Liver (tissue), 8 donors: ENCODE measurements at regions not wholly inside any gene's neighbourhood (a gene's known extent, or its start where the extent isn't known, plus 50 kb on each side); places are given as distances from the start of the nearest gene placed in this dataset.

Experiments
- DNase-seq: peaks from one replicate; pipeline ENCODE4 v3.0.0-alpha.2; 2017; ENCODE audit warnings: low spot score
- H3K27ac ChIP-seq, 2 donors: one replicate each; pipeline ENCODE4 v1.7.0; 2013; ENCODE audit warnings: inconsistent platforms in 2 of 2, low read length in 2 of 2, control low read depth in 1 of 2, low read depth in 1 of 2, mild to moderate bottlenecking in 1 of 2
- H3K27me3 ChIP-seq, 4 donors: one replicate each; pipeline versions ENCODE4 v1.6.1 to v1.7.0; 2013; ENCODE audit warnings: low read length in 3 of 4, inconsistent platforms in 1 of 4, mild to moderate bottlenecking in 1 of 4, moderate library complexity in 1 of 4; ENCODE audit not compliant: control insufficient read depth in 4 of 4, insufficient read depth in 4 of 4
- H3K36me3 ChIP-seq, 4 donors: one replicate each; pipeline versions ENCODE4 v1.6.1 to v1.7.0; 2013; ENCODE audit warnings: low read length in 3 of 4, mild to moderate bottlenecking in 3 of 4, low read depth in 1 of 4, moderate library complexity in 1 of 4; ENCODE audit not compliant: control insufficient read depth in 4 of 4, insufficient read depth in 3 of 4
- H3K4me1 ChIP-seq, 4 donors: one replicate each; pipeline versions ENCODE4 v1.6.1 to v1.7.0; 2013; ENCODE audit warnings: low read length in 3 of 4, mild to moderate bottlenecking in 3 of 4, moderate library complexity in 1 of 4; ENCODE audit not compliant: control insufficient read depth in 4 of 4, insufficient read depth in 4 of 4
- H3K4me3 ChIP-seq, 3 donors: one replicate each; pipeline versions ENCODE4 v1.6.1 to v1.7.0; 2013; ENCODE audit warnings: low read length in 3 of 3, control low read depth in 1 of 3, low read depth in 1 of 3, mild to moderate bottlenecking in 1 of 3
- H3K9ac ChIP-seq, 2 donors: one replicate each; pipeline ENCODE4 v1.7.0; 2013; ENCODE audit warnings: low read length in 2 of 2, mild to moderate bottlenecking in 2 of 2, moderate library complexity in 2 of 2, control low read depth in 1 of 2, low read depth in 1 of 2
- H3K9me3 ChIP-seq, 4 donors: one replicate each; pipeline versions ENCODE4 v1.6.1 to v1.7.0; 2013; ENCODE audit warnings: low read length in 3 of 4; ENCODE audit not compliant: control insufficient read depth in 4 of 4
- CTCF ChIP-seq: fragments of 150-350 bp; IDR thresholded peaks from 2 replicates; pipeline ENCODE4 v1.5.1; 2017; ENCODE audit warnings: improper control_type of control experiment, low read depth, low read length; ENCODE audit not compliant: missing input control
- EGR1 ChIP-seq, 2 donors: IDR thresholded peaks; 2 replicates each; pipeline ENCODE4 v1.6.1; 2016 to 2018; ENCODE audit warnings: antibody characterized with exemption in 2 of 2, low read depth in 2 of 2
- FOXA1 ChIP-seq: IDR thresholded peaks from 2 replicates; pipeline ENCODE4 v1.6.1; 2016; ENCODE audit warnings: antibody characterized with exemption
- FOXA2 ChIP-seq: IDR thresholded peaks from 2 replicates; pipeline ENCODE4 v1.6.1; 2016; ENCODE audit warnings: antibody characterized with exemption
- GABPA ChIP-seq, 2 donors: IDR thresholded peaks in 1 of 2; conservative IDR thresholded peaks in 1 of 2; 2 replicates each; pipeline ENCODE4 v1.6.1; 2016; ENCODE audit warnings: antibody characterized with exemption in 2 of 2, mild to moderate bottlenecking in 1 of 2, moderate library complexity in 1 of 2
- HNF4A ChIP-seq, 2 donors: conservative IDR thresholded peaks; 2 replicates each; pipeline ENCODE4 v1.6.1; 2016; ENCODE audit warnings: antibody characterized with exemption in 2 of 2, mild to moderate bottlenecking in 2 of 2
- HNF4G ChIP-seq: IDR thresholded peaks from 2 replicates; pipeline ENCODE4 v1.6.1; 2016; ENCODE audit warnings: antibody characterized with exemption
- JUND ChIP-seq, 2 donors: IDR thresholded peaks; 2 replicates each; pipeline ENCODE4 v1.6.1; 2016; ENCODE audit warnings: antibody characterized with exemption in 2 of 2
- NR2F2 ChIP-seq: IDR thresholded peaks from 2 replicates; pipeline ENCODE4 v1.6.1; 2016; ENCODE audit warnings: antibody characterized with exemption
- RAD21 ChIP-seq, 2 donors: IDR thresholded peaks; 2 replicates each; pipeline ENCODE4 v1.6.1; 2016; ENCODE audit warnings: antibody characterized with exemption in 2 of 2, mild to moderate bottlenecking in 2 of 2
- REST ChIP-seq: IDR thresholded peaks from 2 replicates; pipeline ENCODE4 v1.6.1; 2016; ENCODE audit warnings: antibody characterized with exemption, mild to moderate bottlenecking
- RXRA ChIP-seq, 2 donors: IDR thresholded peaks; 2 replicates each; pipeline ENCODE4 v1.6.1; 2017 to 2018; ENCODE audit warnings: antibody characterized with exemption in 2 of 2, mild to moderate bottlenecking in 1 of 2
- SP1 ChIP-seq: IDR thresholded peaks from 2 replicates; pipeline ENCODE4 v1.6.1; 2018; ENCODE audit warnings: antibody characterized with exemption, mild to moderate bottlenecking
- TAF1 ChIP-seq: conservative IDR thresholded peaks from 2 replicates; pipeline ENCODE4 v1.6.1; 2016; ENCODE audit warnings: antibody characterized with exemption, mild to moderate bottlenecking
- YY1 ChIP-seq: IDR thresholded peaks from 2 replicates; pipeline ENCODE4 v1.6.1; 2016; ENCODE audit warnings: antibody characterized with exemption, mild to moderate bottlenecking
- WGBS: extraction: QIAGEN DNeasy Blood & Tissue Kit; methylation state at CpG from one replicate; pipeline ENCODE4 v1.1.7; 2013; 5-methylcytosine and 5-hydroxymethylcytosine counted together
- TF ChIP-seq, protein P1 (sequence below): IDR thresholded peaks from 2 replicates; pipeline ENCODE4 v1.6.1; 2016; ENCODE audit warnings: antibody characterized with exemption
- TF ChIP-seq, protein P2 (sequence below): IDR thresholded peaks from 2 replicates; pipeline ENCODE4 v1.6.1; 2016; ENCODE audit warnings: antibody characterized with exemption
- TF ChIP-seq, protein P3 (sequence below): IDR thresholded peaks from 2 replicates; pipeline ENCODE4 v1.6.1; 2016; ENCODE audit warnings: antibody characterized with exemption
- donor health status: healthy.
- donor health status: healthy.
- donor health status: healthy.
- donor health status: healthy.
- donor health status: healthy.

- Histone ChIP-seq H3K4me1 (peaks cover 0 to 3% (median 0%) of the 10 kb centered on the region in 4 donors), H3K4me3 (no peak overlapping the region), H3K27me3 (no peaks in the 10 kb centered on the region), H3K9me3 (no peaks in the 10 kb centered on the region), H3K27ac (no peak overlapping the region), H3K9ac (no peak overlapping the region), H3K36me3 (no peaks in the 10 kb centered on the region)
- WGBS: 75% methylated on average over 1 of the region's 1 CpG
- TF ChIP-seq JUND (IDR thresholded peaks at IDR 0.05) (no peak), GABPA (IDR thresholded peaks at IDR 0.05 in 1 of 2, conservative IDR thresholded peaks at IDR 0.05 in 1 of 2) (no peak), YY1 (no peak), RXRA (IDR thresholded peaks at IDR 0.05) (no peak), TAF1 (no peak), SP1 (no peak), REST (no peak), FOXA2 (no peak), HNF4G (no peak), FOXA1 (no peak), HNF4A (conservative IDR thresholded peaks at IDR 0.05) (no peak), NR2F2 (no peak), EGR1 (IDR thresholded peaks at IDR 0.05; ENCODE audit: low read depth in 2 of 2) (no peak), RAD21 (IDR thresholded peaks at IDR 0.05) (no peak), CTCF (no peak)
- TF ChIP-seq, protein P1, sequence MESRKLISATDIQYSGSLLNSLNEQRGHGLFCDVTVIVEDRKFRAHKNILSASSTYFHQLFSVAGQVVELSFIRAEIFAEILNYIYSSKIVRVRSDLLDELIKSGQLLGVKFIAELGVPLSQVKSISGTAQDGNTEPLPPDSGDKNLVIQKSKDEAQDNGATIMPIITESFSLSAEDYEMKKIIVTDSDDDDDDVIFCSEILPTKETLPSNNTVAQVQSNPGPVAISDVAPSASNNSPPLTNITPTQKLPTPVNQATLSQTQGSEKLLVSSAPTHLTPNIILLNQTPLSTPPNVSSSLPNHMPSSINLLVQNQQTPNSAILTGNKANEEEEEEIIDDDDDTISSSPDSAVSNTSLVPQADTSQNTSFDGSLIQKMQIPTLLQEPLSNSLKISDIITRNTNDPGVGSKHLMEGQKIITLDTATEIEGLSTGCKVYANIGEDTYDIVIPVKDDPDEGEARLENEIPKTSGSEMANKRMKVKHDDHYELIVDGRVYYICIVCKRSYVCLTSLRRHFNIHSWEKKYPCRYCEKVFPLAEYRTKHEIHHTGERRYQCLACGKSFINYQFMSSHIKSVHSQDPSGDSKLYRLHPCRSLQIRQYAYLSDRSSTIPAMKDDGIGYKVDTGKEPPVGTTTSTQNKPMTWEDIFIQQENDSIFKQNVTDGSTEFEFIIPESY: no peak
- TF ChIP-seq, protein P2, sequence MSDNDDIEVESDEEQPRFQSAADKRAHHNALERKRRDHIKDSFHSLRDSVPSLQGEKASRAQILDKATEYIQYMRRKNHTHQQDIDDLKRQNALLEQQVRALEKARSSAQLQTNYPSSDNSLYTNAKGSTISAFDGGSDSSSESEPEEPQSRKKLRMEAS: no peak
- TF ChIP-seq, protein P3, sequence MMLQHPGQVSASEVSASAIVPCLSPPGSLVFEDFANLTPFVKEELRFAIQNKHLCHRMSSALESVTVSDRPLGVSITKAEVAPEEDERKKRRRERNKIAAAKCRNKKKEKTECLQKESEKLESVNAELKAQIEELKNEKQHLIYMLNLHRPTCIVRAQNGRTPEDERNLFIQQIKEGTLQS: no peak
- no peak for DNase-seq
These were observed 286.6 kb upstream of the POU5F2 start for GRCh38 chr5:94028001-94028400.

- Histone ChIP-seq H3K9ac (no peak overlapping the region), H3K4me1 (peaks cover 0 to 3% (median 0%) of the 10 kb centered on the region in 4 donors), H3K27ac (no peak overlapping the region), H3K27me3 (no peaks in the 10 kb centered on the region), H3K9me3 (no peaks in the 10 kb centered on the region), H3K4me3 (no peak overlapping the region), H3K36me3 (no peaks in the 10 kb centered on the region)
- no peak for DNase-seq
- TF ChIP-seq YY1 (no peak), HNF4A (conservative IDR thresholded peaks at IDR 0.05) (no peak), GABPA (IDR thresholded peaks at IDR 0.05 in 1 of 2, conservative IDR thresholded peaks at IDR 0.05 in 1 of 2) (no peak), TAF1 (no peak), NR2F2 (no peak), FOXA1 (no peak), RAD21 (IDR thresholded peaks at IDR 0.05) (no peak), REST (no peak)
- TF ChIP-seq, protein P2: no peak
- 96% methylated on average over 1 of the region's 1 CpG for WGBS
These were observed 285.7 kb upstream of the POU5F2 start for GRCh38 chr5:94027145-94027544.
